Uterus (tissue), 3 donors: ENCODE measurements at regions not wholly inside any gene's neighbourhood (a gene's known extent, or its start where the extent isn't known, plus 50 kb on each side); places are given as distances from the start of the nearest gene placed in this dataset.

Source experiments
- DNase-seq, 2 donors: peaks; one replicate each; pipeline ENCODE4 v3.0.0-alpha.2; 2019 to 2020
- H3K27ac ChIP-seq, 2 donors: fragments of 200-600 bp; sonication (generic); 1 replicate in 1 of 2; 2 replicates in 1 of 2; pipeline ENCODE4 v1.5.1; 2016 to 2018
- H3K27me3 ChIP-seq, 2 donors: fragments of 200-600 bp; sonication (generic); one replicate each; pipeline ENCODE4 v1.5.1; 2018 to 2019; ENCODE audit warnings: control low read depth in 1 of 2
- H3K36me3 ChIP-seq, 2 donors: fragments of 200-600 bp; sonication (generic); one replicate each; pipeline ENCODE4 v1.5.1; 2019; ENCODE audit warnings: control low read depth in 1 of 2
- H3K4me1 ChIP-seq, 2 donors: fragments of 200-600 bp; sonication (generic); one replicate each; pipeline ENCODE4 v1.5.1; 2018 to 2019; ENCODE audit warnings: control low read depth in 1 of 2
- H3K4me3 ChIP-seq, 2 donors: fragments of 200-600 bp; sonication (generic); 1 replicate in 1 of 2; 2 replicates in 1 of 2; pipeline ENCODE4 v1.5.1; 2018 to 2019; ENCODE audit warnings: mild to moderate bottlenecking in 1 of 2
- H3K9me3 ChIP-seq, 2 donors: fragments of 200-600 bp; sonication (generic); one replicate each; pipeline ENCODE4 v1.5.1; 2019; ENCODE audit warnings: control low read depth in 1 of 2
- POLR2A ChIP-seq, 2 donors: fragments of 450-650 bp; IDR thresholded peaks; one replicate each; pipeline ENCODE4 v1.6.1; 2016; ENCODE audit warnings: antibody characterized with exemption in 2 of 2, mild to moderate bottlenecking in 1 of 2, moderate library complexity in 1 of 2
- intact Hi-C: fragments of 100-400 bp; cut with DNase I; formaldehyde crosslinking; loops from one replicate; pipeline ENCODE4 v1.15.1; 2023; ENCODE audit warnings: low total_unique reads
- TF ChIP-seq, protein P1 (sequence below), 4 experiments: fragments of 200-600 bp in 2 of 4; fragments of 450-650 bp in 2 of 4; sonication (generic) in 2 of 4; IDR thresholded peaks; one replicate each; pipeline ENCODE4 v1.5.1; 2016 to 2019; ENCODE audit warnings: antibody characterized with exemption in 4 of 4, mild to moderate bottlenecking in 2 of 4, moderate library complexity in 1 of 4
- donor health status: DM: yes; HTN: yes; CAD: no.

DNA sequence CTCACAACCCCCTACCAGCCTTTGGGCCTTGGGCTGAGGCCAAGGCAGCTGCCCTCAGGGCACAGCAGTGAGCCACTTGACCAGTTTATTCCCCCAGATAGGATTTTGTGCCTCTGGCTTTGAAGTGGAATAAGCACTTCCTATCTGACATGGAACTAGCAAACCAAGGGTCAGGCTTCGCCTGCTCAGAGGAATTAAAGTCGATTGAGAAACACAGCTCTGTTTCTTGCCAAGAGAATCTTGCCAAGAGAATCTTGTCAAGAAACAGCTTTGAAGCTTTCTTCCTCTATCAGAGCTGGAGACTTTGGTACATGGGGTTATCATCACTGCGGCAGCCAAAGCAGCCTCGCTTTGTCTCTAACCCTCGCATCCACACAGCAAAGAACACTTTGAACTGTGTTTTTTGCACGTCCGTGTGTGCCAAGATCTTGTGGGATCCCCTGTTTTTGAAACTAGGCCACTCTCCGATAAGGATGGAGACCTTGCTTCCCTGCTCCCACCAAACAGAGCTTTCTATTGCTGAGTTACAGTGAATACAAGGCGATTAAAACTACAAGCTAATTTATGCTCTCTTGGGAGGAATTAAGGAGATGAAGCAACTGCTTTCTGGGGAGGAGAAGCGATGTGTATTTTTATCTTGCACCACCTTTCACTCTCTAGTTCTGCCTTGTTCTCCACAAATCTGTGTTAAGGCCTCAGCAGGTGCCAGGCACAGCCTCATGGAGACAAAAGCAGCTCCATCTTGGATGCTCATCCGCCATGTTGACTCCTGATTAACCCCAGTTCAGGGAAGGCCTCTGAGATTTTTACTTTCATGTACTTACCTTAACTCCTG is 67.3 kb downstream of the RHOU start:
- no peak overlapping the region for H3K4me3 ChIP-seq
- intact Hi-C loops, result no loop called here
- TF ChIP-seq POLR2A (IDR thresholded peaks at IDR 0.05), result no peak
- TF ChIP-seq, protein P1, sequence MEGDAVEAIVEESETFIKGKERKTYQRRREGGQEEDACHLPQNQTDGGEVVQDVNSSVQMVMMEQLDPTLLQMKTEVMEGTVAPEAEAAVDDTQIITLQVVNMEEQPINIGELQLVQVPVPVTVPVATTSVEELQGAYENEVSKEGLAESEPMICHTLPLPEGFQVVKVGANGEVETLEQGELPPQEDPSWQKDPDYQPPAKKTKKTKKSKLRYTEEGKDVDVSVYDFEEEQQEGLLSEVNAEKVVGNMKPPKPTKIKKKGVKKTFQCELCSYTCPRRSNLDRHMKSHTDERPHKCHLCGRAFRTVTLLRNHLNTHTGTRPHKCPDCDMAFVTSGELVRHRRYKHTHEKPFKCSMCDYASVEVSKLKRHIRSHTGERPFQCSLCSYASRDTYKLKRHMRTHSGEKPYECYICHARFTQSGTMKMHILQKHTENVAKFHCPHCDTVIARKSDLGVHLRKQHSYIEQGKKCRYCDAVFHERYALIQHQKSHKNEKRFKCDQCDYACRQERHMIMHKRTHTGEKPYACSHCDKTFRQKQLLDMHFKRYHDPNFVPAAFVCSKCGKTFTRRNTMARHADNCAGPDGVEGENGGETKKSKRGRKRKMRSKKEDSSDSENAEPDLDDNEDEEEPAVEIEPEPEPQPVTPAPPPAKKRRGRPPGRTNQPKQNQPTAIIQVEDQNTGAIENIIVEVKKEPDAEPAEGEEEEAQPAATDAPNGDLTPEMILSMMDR (IDR thresholded peaks at IDR 0.05), result no peak
- peaks cover 14 to 20% of the 10 kb centered on the region in 2 donors for H3K4me1 ChIP-seq
- H3K9me3 ChIP-seq, result no peaks in the 10 kb centered on the region
- H3K27me3 ChIP-seq, result no peaks in the 10 kb centered on the region
- no peaks in the 10 kb centered on the region for H3K36me3 ChIP-seq
- peak overlapping the region; percentile 79 to 82 for H3K27ac ChIP-seq
- peak; percentile 83 to 87 for DNase-seq

DNA sequence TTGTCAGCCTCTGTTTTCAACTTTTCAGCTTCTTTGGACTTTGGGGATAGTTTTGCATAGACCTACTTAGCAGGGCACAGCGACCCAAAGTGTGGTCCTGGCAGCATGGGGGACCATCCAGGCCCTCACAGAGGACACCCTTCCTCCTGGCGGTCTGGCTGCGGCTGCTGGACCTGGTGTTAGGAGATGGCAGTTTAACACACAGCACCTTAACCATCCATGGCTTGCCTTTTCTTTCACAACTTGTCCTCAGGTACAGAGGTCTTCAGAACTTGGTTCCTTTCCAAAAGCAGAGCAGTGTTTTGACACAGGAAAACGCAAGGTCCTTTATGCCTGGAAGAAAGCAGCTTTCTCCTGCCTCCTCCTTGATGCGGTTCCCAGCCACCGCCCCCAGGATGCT is 68.1 kb downstream of the RHOU start:
- no peak for DNase-seq
- peak overlapping the region; percentile 79 to 82 for H3K27ac ChIP-seq
- TF ChIP-seq POLR2A (IDR thresholded peaks at IDR 0.05), result no peak
- TF ChIP-seq, protein P1 (IDR thresholded peaks at IDR 0.05), result no peak
- no peak overlapping the region for H3K4me3 ChIP-seq
- H3K9me3 ChIP-seq, result no peaks in the 10 kb centered on the region
- peaks cover 13 to 14% of the 10 kb centered on the region in 2 donors for H3K4me1 ChIP-seq
- no peaks in the 10 kb centered on the region for H3K36me3 ChIP-seq
- intact Hi-C loops, result no loop called here
- H3K27me3 ChIP-seq, result no peaks in the 10 kb centered on the region

DNA sequence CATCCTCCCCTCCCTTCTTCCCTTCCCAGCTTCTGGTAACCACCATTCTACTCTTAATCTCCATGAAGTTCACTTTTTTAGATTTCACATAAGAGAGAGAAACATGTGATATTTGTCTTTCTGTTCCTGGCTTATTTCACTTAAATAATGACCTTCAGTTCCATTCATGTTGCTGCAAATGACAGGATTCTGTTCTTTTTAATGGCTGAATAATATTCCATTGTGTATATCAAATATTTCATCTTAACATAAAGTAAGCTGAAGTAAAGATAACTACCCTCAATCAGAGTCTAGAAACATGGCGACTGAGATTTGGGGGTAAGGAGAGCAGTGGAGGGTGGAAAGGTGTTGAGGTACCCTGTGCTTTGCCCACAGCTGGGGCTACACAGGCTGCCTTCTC is 68.9 kb downstream of the RHOU start:
- intact Hi-C loops, result no loop called here
- H3K9me3 ChIP-seq, result no peaks in the 10 kb centered on the region
- DNase-seq, result no peak
- H3K4me1 ChIP-seq, result peaks cover 13 to 14% of the 10 kb centered on the region in 2 donors
- no peak overlapping the region for H3K4me3 ChIP-seq
- no peaks in the 10 kb centered on the region for H3K36me3 ChIP-seq
- TF ChIP-seq, protein P1 (IDR thresholded peaks at IDR 0.05), result no peak
- TF ChIP-seq POLR2A (IDR thresholded peaks at IDR 0.05), result no peak
- peak overlapping the region; percentile 79 to 82 for H3K27ac ChIP-seq
- no peaks in the 10 kb centered on the region for H3K27me3 ChIP-seq

- Histone ChIP-seq H3K4me1 (peaks cover 13 to 14% of the 10 kb centered on the region in 2 donors), H3K4me3 (no peak overlapping the region), H3K27ac (peak overlapping the region; percentile 79 to 82), H3K9me3 (no peaks in the 10 kb centered on the region), H3K27me3 (no peaks in the 10 kb centered on the region), H3K36me3 (no peaks in the 10 kb centered on the region)
- TF ChIP-seq POLR2A (IDR thresholded peaks at IDR 0.05), result no peak
- TF ChIP-seq, protein P1 (IDR thresholded peaks at IDR 0.05), result no peak
- peak; percentile 45 to 46 for DNase-seq
- intact Hi-C loops, result no loop called here
Measured at GRCh38 chr1:228804640-228805413, 69.5 kb downstream of the RHOU start.
